ENCODE measurements at regions not wholly inside any gene's neighbourhood (a gene's known extent, or its start where the extent isn't known, plus 50 kb on each side); places are given as distances from the start of the nearest gene placed in this dataset.
"Not testable (repeated sequence)": the region's sequence is repeated elsewhere in the genome, so short reads cannot be mapped to it uniquely, and the experiment has no call there.

- no peak for DNase-seq
These were observed 51.5 kb upstream of the MAP3K1 start for GRCh38 chr5:56763711-56764466.

- no peak for DNase-seq
These were observed 52.2 kb upstream of the MAP3K1 start for GRCh38 chr5:56763182-56763581.

GRCh38 chr5:56761151-56761885 lies 54.0 kb upstream of the MAP3K1 start:
- DNase-seq: no peak

DNA sequence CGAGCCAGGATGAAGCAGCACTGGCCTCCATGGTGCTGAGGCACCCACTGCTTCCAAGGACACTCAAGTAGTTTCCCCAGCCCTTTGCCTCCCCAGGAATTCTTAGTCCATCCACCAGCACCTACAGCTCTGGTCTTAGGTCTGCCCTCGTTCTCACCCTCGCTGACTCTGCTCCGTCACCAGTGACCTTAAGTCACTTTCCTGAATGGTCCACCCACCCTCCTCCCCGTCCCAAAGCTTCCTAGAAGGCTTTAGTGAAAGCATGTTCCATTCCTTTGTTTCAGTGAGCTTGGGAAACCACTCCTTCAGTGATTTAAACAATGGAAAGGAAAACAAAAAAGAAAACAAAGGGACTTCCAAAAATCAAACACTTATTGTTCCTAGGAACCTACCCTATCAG lies 54.6 kb upstream of the MAP3K1 start:
- DNase-seq: no peak

- no peak for DNase-seq
These were observed 55.7 kb upstream of the MAP3K1 start for GRCh38 chr5:56759521-56760216.

GRCh38 chr5:56757077-56757476 lies 58.3 kb upstream of the MAP3K1 start:
- no peak for DNase-seq

GRCh38 chr5:56755036-56755555 lies 60.3 kb upstream of the MAP3K1 start:
- no peak for DNase-seq

DNA sequence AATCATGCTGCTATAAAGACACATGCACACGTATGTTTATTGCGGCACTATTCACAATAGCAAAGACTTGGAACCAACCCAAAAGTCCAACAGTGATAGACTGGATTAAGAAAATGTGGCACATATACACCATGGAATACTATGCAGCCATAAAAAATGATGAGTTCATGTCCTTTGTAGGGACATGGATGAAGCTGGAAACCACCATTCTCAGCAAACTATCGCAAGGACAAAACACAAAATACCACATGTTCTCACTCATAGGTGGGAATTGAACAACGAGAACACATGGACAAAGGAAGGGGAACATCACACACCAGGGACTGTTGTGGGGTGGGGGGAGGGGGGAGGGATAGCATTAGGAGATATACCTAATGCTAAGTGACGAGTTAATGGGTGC lies 61.8 kb upstream of the MAP3K1 start:
- not testable (repeated sequence) for DNase-seq

DNA sequence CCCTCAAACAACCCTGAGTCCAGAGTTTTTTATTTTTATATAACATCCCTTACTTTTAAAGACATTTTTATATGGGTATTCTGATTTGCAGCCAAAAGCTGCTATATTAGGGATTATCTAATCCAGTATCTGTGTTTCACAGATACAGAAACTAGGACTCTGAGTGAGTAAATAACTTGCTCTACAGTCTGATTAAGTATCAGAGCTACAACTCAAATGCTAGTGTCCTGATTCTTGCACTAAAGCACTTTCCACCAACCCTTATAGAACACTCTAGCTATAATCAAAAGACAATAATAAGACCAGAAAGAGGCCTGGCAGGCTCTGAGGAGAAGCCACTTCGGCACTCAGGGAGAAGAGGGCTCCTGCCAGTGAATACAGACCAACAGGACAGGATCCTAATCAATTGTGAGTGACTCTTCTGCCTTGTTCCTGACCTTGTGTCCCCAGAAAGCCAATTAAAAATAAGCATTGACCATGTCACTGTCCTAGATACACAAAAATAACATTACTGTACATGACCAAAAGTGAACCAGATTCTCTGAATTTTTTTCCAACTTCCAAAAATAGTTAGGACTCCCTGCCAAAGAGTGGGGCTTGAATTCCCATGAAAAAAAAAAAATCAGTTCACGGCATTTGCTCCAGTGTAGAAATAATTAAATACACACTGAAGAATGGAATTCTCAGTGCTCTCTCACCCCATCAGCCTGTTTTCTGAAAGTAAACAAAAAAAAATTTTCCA lies 63.6 kb upstream of the MAP3K1 start:
- no peak for DNase-seq

GRCh38 chr5:56749842-56750241 lies 65.5 kb upstream of the MAP3K1 start:
- no peak for DNase-seq

DNA sequence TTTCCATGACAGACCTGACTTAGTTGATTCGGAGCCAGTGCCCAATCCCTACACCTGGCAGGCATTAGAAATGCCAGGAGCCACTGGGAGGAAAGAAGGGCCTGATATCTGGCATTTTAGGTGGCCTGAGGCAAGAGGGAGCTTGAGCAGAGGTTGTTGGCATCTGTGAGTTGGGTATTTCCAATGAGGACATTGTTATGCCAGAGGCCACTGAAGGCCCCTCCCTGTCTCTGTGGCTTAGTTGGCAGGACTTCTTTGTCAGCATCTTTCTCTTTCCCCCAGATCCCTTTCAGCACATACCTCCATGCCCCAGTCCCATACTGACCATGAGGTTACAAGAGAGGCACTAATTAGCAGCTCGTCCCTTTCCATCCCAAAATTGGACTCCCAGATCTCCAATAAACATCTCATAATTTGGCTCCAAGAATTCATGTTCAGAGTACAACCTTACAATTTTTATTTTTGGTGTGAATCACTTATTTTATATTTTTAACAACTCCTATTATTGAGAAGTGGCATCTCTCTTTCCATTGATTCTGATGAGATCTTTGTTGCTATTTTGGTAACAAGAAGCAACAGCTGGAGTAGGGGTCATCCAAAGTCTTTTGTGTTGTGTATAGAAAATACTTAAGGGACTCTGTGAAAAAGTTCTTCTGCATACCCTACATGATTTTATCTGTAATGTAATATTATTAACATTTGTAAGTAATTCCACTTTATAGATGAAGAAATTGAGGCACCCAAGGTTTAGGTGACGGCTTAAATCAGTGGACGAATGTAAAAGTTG lies 68.6 kb upstream of the MAP3K1 start:
- no peak for DNase-seq

DNA sequence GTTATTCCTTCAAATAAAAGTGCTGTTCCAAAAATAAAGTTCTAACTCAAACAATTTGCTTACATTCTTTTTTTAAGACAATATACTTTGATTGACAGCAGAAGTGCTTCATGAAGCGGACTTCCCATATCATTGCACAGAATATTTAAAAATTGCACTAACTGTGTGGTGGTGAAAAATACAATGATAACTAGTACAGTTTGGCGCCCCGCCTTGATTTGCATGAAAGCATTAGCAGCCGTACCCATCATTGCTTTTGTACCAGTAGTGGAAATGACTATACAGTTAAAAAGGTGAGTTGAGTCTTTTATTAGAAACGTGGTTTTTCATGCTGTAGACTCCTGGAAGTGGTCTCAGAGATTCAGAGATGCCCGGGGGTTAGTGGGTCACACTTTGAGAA lies 69.5 kb upstream of the MAP3K1 start:
- DNase-seq: no peak

GRCh38 chr5:56740868-56741267 lies 74.5 kb upstream of the MAP3K1 start:
- DNase-seq: no peak

GRCh38 chr5:56739990-56740389 lies 75.4 kb upstream of the MAP3K1 start:
- no peak for DNase-seq

DNA sequence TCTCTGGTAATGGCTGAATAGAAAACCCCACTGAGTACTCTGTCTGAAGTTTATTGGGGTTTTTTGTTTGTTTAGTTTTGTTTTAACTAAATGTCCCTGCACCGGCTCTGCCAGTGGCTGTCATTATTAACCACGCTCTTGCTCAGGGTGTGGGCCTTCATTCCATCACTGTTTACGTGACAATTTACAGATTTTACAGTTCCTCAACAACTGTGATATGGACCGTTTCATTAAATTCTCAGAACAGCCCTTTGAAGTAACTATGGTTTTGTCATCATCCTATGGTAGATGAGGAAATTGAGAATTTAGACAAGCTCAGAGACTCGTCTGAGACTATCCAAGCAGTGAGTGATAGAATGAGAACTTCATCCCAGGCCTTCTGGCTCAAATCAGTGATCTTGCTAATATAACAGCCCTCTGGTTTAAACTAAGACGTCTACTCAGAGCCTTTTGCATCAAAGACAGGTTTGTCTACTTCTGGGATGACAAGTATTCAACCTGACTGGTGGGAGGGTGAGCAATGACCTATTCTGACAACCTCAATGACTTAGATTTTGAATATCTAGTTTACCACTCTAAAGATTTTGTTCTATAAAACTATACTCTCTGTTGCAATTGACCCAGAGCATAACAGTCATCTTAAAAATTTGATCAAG lies 77.3 kb upstream of the MAP3K1 start:
- DNase-seq: no peak

DNA sequence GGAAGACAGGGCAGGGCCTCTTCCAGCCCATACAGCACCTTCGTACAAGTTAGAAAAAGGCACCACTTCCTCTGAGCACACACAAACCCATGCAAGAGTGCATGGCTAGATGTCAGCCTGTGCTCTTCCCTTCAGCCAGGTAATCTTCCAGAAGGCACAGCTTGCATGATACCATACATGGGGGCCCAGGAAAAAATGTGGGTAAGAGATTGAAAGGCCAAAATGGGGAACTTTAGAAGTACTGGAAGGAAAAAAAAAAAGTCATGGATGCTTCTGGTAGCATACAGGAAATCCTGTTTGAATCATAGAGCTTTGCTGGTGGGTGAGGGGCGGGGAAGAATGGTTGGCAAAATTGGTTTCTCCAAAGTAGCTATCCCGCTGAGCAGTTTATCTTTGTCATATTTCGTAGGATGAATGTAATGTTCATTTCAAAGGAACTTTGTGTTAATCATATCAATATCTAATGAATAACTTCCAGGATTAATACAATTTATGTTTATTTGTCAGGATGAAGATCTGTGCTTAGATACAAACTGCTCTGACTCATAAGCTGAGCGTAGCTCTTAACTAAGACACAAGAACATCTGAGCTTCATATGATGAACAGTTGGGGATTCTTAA lies 78.2 kb upstream of the MAP3K1 start:
- no peak for DNase-seq

DNA sequence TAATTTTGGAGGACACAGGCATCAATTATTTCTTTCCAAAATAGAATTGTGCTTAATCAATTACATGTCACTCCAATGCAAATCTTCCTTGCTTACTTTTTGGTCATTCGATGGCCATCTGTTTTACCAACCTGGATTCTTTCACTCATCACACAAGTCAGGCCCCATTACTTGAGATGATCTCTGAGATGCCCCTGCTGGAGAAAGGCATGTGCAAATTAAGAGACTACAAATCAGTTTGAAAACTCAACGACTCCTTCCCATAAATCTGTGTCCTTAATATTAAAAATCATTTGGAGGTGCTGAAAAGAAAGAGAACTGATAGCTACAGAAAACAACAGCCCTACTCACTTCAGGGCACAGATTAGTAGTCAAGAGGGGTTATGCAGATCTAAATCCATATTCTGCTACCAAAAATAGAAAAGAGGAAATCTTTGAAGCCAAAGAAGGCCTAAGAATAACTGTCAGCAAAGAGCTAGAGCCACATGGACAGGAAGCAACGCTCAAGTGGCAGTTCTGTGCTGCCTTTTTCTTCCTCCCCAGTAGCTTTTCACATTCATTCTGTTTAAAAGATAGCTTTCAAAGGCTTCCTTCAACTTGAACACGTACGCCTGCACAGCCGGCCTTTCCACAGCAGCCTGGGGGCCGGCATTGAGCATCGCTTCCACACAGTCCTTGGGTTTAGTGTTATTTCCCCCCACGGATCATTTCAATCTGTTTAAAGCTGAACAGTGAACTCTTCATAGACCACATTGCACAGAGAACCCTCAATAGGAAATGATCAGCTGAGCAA lies 79.3 kb upstream of the MAP3K1 start:
- peak; percentile 12 for DNase-seq

- DNase-seq: no peak
These were observed 81.2 kb upstream of the MAP3K1 start for GRCh38 chr5:56734091-56734694.

DNA sequence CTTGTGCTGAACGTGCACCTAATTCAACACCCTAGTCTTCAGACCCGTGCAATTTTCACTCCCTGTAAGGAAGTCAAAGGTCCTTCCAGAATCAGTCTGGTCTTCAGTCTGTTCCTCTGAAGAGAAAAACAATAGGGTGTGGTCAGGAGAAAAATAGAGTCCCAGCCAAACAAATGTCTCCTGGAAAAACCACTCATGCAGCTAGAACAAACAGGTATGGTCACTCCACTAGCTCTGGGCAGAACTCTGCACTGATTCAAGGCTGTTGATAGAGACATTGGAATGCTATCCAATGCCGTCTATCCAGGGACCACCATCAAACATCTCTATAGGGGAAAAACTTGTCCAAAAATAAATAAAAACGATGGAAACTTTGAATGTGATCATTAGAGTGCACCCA lies 81.8 kb upstream of the MAP3K1 start:
- no peak for DNase-seq

GRCh38 chr5:56732121-56732520 lies 83.2 kb upstream of the MAP3K1 start:
- DNase-seq: no peak
